ENCODE measurements at regions not wholly inside any gene's neighbourhood (a gene's known extent, or its start where the extent isn't known, plus 50 kb on each side); places are given as distances from the start of the nearest gene placed in this dataset.

DNA sequence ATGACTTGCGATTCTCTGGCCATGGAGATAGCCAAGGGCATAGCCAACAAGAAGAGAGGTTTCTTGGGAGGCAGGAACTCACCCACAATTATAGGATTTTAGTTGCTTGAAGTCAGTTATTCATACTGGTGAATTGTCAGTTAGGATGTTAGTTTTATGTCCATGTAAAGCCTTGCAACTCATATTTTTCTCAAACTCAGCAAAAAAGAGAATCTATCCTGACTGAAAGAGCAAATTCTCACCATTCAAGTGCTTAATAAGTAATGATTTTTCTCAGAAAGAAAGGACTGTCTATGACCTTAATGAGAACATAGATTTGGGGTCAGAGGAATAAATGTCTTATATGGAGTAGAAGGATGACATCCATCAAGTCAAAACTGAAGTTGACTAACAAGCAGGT lies 934.5 kb downstream of the STPG2 start:
- no peak for TF ChIP-seq EZH2 (IDR thresholded peaks at IDR 0.05; ENCODE audit: borderline replicate concordance, low read length)
- TF ChIP-seq, protein P1, sequence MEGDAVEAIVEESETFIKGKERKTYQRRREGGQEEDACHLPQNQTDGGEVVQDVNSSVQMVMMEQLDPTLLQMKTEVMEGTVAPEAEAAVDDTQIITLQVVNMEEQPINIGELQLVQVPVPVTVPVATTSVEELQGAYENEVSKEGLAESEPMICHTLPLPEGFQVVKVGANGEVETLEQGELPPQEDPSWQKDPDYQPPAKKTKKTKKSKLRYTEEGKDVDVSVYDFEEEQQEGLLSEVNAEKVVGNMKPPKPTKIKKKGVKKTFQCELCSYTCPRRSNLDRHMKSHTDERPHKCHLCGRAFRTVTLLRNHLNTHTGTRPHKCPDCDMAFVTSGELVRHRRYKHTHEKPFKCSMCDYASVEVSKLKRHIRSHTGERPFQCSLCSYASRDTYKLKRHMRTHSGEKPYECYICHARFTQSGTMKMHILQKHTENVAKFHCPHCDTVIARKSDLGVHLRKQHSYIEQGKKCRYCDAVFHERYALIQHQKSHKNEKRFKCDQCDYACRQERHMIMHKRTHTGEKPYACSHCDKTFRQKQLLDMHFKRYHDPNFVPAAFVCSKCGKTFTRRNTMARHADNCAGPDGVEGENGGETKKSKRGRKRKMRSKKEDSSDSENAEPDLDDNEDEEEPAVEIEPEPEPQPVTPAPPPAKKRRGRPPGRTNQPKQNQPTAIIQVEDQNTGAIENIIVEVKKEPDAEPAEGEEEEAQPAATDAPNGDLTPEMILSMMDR (IDR thresholded peaks at IDR 0.05; ENCODE audit: low read length): no peak
